ENCODE measurements at regions not wholly inside any gene's neighbourhood (a gene's known extent, or its start where the extent isn't known, plus 50 kb on each side); places are given as distances from the start of the nearest gene placed in this dataset.

- ChIA-PET SMC1A (ENCODE audit: uncharacterized antibody, unreplicated experiment) (no interaction called here), RAD21 (ENCODE audit: unreplicated experiment) (no interaction called here), POLR2A (no interaction called here), CTCF (interaction anchor here (1.2 to 1.9 kb wide), 2 partner anchors 9 to 233 kb away, joined by 3 to 10 read pairs; no protein-coding TSS in a partner anchor)
- no TSS peak for BruUV-seq (replicated peaks)
- DNase-seq (ENCODE audit: low read depth, low spot score) = no peak
- Histone ChIP-seq H3K27me3 (replicated peaks in 1 of 2; ENCODE audit: control insufficient read depth in 2 of 2, insufficient read depth in 2 of 2, low read length in 1 of 2) (no peaks in the 10 kb centered on the region), H3K9me3 (replicated peaks; ENCODE audit: control insufficient read depth, insufficient read depth, low read length) (no peaks in the 10 kb centered on the region), H3K4me3 (no peak overlapping the region), H3K36me3 (ENCODE audit: control insufficient read depth in 2 of 2, insufficient read depth in 2 of 2, low read length in 1 of 2) (no peaks in the 10 kb centered on the region), H3K27ac (ENCODE audit: control insufficient read depth, insufficient read depth) (no peak overlapping the region), H3K79me2 (ENCODE audit: control insufficient read depth, insufficient read depth, low read length) (no peaks in the 10 kb centered on the region), H4K20me1 (ENCODE audit: control insufficient read depth, insufficient read depth) (no peaks in the 10 kb centered on the region), H3K4me1 (ENCODE audit: control insufficient read depth, insufficient read depth, low read length) (no peaks in the 10 kb centered on the region), H3K4me2 (ENCODE audit: control insufficient read depth, insufficient read depth) (no peak overlapping the region), H3K9ac (ENCODE audit: control insufficient read depth, insufficient read depth, low read length) (no peak overlapping the region), H2AFZ (ENCODE audit: control insufficient read depth, low read depth, low read length) (no peak overlapping the region)
- 31% methylated on average over 12 of the region's 13 CpGs for WGBS (ENCODE audit: insufficient coverage, insufficient replicate concordance, low lambda C conversion rate, missing lambda C conversion rate)
- intact Hi-C loops (cut with micrococcal nuclease; ENCODE audit: unreplicated experiment) (no loop called here), in situ Hi-C loops (cut with MboI) (no loop called here)
- no peak for TF ChIP-seq POU2F2 (IDR thresholded peaks at IDR 0.05; ENCODE audit: borderline replicate concordance, low read depth, low read length)
- no peak for TF ChIP-seq IRF3 (IDR thresholded peaks at IDR 0.05)
- TF ChIP-seq ZBTB40 (IDR thresholded peaks at IDR 0.05; ENCODE audit: borderline replicate concordance) = no peak
- no peak for TF ChIP-seq ZSCAN29 (IDR thresholded peaks at IDR 0.05)
- TF ChIP-seq ATF7 (IDR thresholded peaks at IDR 0.05; ENCODE audit: low read depth) = no peak
- TF ChIP-seq MYC (IDR thresholded peaks at IDR 0.05; ENCODE audit: insufficient read depth, insufficient read length, insufficient replicate concordance, low read length, severe bottlenecking) = no peak
- no peak for TF ChIP-seq HSF1 (IDR thresholded peaks at IDR 0.05; ENCODE audit: low read depth, low read length)
- TF ChIP-seq E2F4 (IDR thresholded peaks at IDR 0.05; ENCODE audit: low read depth, low read length) = no peak
- no peak for TF ChIP-seq HCFC1 (IDR thresholded peaks at IDR 0.05; ENCODE audit: low read length)
- no peak for TF ChIP-seq NFYA (IDR thresholded peaks at IDR 0.05; ENCODE audit: borderline replicate concordance, low read depth, low read length)
- no peak for TF ChIP-seq DPF2 (IDR thresholded peaks at IDR 0.05)
- TF ChIP-seq GATAD2B (conservative IDR thresholded peaks at IDR 0.05; ENCODE audit: low read depth) = no peak
- TF ChIP-seq TARDBP (IDR thresholded peaks at IDR 0.05; ENCODE audit: borderline replicate concordance) = no peak
- no peak for TF ChIP-seq FOXM1 (IDR thresholded peaks at IDR 0.05; ENCODE audit: low read depth, low read length)
- no peak for TF ChIP-seq SMAD5 (IDR thresholded peaks at IDR 0.05; ENCODE audit: low read depth)
- ATAC-seq = no peak
- no peak for FAIRE-seq
Measured at GRCh38 chrX:50978920-50979682, 68.6 kb downstream of the BMP15 start.

All from GM12878 (cell line).